Hippocampal formation (tissue), 2 donors: ENCODE measurements at regions not wholly inside any gene's neighbourhood (a gene's known extent, or its start where the extent isn't known, plus 50 kb on each side); places are given as distances from the start of the nearest gene placed in this dataset.

Source experiments
- DNase-seq, 2 donors: peaks; one replicate each; lab custom pipeline; 2025; lab: John Stamatoyannopoulos, UW

DNA sequence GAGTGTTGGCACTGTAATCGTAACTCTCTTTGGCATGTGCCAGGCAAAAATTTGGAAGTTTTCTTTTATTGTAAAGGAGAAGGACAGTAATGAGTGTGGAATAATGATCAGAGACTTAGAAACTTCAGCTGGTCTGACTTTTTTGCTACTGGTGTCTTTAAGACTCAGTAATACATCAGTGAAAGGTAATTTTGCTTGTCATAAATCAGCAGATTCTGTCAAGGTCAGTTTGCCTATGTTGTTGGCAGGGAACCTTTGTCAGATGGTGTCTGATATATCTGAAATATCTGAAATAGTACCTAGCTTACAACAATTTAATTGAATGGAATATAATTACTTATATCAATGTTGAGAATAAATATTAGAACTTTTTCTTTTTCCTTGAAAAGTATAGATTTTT is 516.9 kb downstream of the LRFN5 start:
- no peak for DNase-seq

DNA sequence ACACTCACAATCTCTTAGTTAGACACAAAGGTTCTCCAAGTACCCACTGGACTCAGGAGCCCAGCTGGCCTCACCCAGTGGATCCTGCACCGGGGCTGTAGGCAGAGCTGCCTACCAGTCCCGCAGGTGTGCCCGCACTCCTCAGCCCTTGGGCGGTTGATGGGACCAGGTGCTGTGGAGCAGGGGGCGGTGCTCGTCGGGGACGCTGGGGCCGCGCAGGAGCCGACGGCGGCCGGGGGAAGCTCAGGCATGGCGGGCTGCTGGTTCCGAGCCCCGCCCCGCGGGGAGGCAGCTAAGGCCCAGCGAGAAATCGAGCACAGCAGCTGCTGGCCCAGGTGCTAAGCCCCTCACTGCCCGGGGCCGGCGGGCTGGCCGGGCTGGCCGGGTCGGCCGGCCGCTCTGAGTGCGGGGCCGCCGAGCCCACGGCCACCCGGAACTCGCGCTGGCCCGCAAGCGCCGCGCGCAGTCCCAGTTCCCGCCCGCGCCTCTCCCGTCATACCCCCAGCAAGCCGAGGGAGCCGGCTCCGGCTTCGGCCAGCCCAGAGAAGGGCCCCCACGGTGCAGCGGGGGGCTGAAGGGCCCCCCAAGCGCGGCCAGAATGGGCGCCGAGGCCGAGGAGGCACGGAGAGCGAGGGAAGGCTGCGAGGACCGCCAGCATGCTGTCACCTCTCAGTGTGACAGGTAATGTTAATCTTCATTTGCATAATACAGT is 506.8 kb downstream of the LRFN5 start:
- no peak for DNase-seq

DNA sequence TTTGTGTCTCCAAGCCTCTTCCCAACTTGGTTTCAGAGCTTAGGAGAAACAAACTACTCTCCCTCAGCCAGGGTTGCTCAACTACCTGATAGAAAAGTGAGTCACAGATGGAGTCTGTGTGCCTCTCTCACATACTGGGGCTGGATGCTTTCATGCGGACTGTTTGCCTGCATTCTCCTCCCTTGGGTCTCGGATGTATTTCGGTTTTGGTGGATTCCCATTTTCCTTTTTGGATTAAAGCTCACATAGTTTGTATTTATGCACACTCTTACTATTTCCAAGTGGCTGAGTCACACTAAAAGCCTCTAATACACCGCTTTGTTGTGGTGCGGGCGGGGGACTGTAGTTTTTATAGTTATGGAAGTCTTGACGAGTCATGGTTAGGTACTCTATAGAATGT is 505.4 kb downstream of the LRFN5 start:
- DNase-seq: no peak

DNA sequence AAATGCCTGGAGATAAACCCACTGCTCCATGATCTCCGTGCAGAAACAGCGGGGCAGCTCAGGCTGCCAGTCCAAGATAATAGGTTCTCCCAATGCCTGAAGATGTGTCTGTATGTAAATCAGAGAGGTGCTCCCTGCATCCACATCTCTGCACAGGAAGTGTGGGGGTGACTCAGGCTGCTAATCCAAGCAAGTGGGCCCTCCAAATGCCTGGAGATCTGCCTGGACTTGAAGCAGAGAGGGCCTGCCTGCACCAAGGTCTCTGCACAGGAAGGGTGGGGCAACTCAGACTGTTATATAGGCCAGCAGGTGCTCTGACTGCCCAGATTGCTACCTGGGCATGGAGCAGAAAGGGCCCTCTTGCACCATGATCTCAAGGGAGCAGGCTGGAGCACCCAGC is 504.7 kb downstream of the LRFN5 start:
- no peak for DNase-seq

DNA sequence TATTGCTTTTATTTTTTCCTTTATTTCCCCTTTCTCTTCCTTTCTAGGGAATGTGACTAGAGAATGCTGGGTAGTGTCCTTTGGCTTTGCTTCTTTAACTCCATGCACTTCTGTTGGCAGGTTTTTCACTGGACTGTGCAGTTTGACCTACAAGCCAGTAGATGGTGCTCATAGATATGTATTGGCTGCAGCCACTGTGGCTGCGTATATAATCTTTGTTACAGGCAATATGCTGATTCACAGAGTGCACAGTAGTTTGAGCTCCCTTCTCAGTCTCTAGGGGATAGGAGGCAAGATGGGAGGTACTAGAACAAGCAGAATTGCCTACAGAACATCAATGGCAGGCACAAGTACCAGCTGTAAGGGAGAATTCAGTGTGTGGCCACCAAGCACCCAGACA is 503.5 kb downstream of the LRFN5 start:
- DNase-seq: no peak

DNA sequence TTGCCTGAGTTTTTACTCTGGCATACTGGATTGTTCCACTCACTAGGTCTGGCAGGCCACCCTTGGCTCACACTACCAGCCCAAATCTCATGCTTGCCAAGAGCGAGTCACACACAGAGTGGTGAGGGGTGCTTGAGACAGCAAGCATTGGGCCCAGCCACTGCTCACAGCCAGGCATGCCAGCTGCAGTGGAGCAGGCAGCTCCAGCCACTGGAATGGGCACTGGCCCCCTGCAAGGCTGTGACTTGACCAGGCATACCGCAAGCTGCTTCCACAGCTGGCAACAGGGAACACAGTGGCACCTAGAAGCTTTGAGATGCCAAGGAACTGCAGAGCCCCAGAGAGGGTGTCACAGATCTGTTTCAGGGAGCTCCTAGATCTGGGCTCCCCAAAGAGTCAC is 488.5 kb downstream of the LRFN5 start:
- DNase-seq: no peak

DNA sequence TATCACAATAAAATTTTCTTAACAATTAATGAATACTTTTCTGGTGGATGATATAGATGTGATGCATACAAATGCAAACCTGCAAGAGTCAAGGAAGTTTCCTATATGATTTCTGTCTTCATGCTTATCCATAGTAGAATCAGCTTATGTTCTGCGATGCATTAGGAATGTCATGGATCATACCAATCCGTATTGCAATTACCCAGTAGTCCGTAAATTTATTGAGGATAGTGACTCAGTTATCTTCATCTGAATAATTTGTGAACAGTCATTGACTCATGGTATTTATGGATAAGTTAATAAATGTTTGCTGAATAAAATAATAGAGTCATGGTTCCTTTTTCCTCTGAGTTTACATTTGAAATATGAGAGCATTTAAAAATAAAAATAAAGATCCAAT is 483.4 kb downstream of the LRFN5 start:
- no peak for DNase-seq

DNA sequence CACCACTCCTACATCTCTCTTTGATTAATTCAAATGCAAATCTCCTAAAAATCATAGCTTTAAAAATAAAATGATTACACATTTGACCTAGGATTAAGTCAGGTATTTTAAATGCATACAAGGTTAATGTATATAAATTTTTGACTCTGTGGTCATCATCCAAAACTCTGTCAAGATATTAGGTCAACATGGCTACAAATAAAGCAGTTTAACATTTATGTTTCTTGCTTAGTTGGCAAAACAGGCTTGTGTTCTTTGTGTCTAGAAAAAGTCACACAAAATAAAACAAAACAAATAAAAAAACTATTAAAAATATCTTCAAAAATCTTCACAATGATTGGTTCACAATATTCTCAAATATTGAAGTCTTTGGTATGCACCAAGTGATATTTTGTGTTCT is 473.2 kb downstream of the LRFN5 start:
- no peak for DNase-seq

DNA sequence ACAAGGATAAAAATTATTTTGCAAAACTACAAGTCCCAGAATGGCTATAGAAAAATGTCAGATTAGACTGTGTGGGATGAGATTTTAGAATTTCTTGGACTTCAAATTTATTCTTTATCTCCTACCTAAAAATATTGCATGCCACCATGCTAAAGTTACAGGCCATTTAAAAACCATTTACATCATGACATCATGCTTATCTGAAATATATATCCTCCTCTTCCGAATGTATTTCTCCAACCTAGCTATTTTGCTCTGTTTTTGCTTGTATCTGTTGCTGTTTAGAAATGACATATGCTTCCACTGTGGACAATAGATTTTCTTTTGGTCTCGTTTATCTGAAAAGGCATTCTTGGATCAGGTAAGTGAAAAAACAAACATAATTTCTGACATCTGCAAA is 471.7 kb downstream of the LRFN5 start:
- DNase-seq: no peak

DNA sequence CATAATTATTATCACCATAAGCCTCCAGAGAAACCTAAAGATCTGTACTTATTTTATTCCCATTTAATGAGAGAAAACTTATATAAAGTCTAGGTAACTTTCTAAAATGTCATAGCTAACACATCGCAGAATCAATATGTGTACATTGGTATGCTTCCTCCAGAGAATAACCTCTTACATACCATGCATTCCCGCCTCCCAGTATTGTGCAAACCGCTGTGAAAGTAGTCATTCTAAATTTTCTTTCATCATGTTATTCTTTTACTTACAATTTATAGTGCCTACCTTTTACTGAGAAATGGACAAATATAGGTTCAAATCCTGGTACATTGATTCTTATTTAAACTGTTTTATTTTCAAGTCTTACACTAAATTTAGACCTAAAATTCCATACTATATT is 463.4 kb downstream of the LRFN5 start:
- DNase-seq: no peak

DNA sequence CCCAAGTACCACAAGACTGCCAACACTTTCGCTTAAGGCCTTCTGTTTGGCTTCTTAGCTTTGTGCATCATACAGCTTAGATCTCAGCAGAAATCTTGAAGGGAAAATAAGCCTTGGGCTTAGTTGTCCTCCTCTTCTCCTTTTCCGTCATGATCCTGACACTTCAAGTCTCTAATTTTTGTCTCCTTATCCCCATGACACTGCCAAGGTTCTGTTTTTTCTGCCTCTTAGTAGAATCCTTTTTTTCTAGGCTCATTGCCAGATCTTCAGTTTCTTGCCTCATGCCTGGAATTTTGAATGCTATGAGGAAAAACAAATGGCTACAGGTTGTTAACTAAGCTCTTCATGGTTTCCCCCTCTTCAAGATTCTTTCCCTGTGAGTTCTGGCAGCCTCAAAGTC is 450.4 kb downstream of the LRFN5 start:
- DNase-seq: no peak

DNA sequence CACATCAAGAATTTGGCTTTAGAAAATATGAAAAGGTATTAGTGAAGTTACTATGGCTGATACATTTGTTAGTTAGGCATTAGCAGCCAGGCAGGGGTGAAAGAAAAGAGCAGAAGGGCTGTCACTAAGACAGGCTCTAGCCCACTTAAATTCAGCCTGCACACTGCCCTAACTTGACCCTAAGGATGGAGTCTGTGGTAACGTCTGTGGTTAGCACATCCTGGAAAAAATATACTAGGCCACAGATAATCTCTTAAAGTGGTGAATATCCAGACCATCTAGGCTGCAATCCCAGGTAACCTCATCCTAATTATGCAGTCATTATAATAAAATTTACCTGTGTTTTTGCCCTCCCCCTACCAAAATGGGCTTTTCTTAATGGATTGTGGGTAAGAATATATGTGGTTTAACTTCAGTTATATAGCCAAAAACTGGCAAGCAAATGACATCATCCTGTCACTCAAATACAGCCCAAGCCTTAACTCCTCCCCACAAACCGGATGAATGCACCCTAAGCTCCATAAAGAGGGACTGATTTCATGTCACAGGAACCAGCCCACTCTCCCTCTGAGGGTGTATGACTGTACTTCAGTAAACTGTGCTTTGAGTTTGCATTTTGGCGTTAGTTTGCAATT is 440.9 kb downstream of the LRFN5 start:
- no peak for DNase-seq

DNA sequence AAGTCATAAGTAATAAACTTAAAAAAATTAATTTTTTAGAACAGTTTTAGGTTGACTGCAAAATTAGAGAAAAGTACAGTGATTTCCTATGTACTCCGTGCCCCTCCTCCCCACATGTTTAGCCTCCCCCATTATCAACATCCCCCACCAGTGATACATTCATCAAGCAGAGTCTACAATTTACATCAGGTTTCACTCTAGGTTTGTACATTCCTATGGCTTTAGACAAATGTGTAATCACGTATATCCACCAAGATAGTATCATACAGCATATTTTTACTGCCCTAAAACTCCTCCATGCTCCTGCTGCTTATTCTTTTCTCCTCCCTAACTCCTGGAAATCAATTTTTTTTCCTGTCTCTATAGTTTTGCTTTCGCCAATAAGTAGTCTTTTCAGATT is 438.7 kb downstream of the LRFN5 start:
- DNase-seq: no peak

DNA sequence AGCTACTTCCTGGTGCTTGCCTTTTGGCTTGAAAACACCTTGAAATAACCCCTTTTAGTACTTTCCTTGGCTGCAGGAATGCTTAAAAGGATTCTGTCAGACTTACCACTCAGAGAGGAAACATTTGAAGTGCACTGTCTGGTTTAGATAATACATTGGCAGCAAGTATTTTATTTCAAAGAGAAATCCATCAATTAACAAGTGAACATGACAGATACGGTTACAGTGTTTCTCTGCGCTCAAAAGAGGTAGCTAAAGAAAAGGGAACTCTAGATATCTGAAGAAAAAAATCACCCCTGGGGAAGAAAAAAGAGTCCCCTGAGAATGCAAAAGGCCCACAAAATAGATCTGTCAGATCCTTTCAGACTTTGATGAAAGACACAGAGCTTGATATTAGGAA is 421.9 kb downstream of the LRFN5 start:
- no peak for DNase-seq

DNA sequence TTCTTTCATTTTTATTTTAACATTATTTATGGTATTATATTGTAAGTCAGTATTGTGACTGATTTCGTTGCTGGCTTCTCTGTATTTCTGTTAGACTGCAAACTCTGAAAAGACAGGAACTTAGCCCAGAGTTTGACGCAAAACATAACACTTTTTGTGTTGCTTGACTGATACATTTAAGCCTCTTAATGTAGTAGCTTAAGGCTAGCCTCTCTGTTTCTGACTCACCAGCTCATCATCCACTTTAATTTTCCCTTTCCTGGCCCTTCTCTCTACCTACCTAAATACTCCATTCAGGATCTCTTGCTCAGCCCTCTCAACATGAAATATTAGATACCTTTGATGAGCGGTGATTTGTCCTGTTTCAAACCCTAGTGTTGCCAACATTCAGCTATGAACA is 420.6 kb downstream of the LRFN5 start:
- no peak for DNase-seq

DNA sequence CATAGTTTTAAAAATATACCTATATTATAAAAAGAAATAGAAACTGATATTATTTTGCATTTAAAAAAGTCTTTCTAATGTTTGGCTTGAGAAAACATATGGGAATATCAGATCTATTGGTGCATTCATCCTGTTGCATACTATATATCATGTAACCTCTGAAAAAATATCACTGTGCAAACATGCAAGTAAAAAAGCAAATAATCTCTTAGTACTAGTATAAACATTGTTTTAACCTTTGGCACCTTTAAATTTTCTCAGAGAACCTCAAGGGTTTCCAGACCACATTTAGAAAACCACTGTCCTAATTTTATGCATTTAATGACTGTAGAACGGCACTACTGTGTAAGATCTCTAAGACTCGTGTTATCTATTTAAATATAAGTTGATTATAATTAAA is 416.8 kb downstream of the LRFN5 start:
- no peak for DNase-seq

DNA sequence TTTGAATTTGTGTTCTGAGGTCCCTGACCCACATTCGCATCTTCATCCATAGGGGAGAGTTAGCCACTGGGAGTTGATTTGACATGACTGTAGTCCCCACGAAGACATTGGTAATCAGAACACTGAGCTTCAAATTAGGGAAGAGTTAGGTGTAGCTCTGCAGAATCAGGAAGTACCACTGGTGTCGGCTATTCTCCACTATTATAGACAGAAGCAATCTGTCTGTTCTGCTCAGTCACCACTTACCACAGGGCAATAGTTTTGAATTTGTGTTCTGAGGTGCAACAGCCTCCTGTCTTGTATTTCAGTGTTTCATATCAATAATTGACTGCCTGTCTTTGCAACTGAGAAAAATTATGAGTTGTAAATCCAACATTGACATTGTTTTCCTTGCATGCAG is 407.6 kb downstream of the LRFN5 start:
- no peak for DNase-seq

DNA sequence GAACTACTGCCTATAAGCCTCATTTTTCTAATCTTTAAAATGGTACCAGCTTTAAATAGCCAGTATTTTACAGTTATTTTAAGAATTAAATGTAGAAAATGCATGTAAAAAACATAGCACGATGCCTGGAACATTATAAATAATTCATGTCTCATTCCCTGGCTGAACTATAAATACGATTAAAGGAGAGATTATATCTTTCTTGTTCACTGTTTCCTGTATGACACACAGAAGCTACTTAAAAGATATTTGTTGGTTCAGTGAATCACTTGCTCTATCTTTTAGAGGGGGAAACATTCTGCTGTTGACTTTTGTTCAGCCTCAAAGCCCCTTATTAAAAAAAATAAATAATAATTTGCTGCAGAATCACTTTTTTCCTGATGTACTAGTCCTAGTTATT is 406.9 kb downstream of the LRFN5 start:
- DNase-seq: no peak

DNA sequence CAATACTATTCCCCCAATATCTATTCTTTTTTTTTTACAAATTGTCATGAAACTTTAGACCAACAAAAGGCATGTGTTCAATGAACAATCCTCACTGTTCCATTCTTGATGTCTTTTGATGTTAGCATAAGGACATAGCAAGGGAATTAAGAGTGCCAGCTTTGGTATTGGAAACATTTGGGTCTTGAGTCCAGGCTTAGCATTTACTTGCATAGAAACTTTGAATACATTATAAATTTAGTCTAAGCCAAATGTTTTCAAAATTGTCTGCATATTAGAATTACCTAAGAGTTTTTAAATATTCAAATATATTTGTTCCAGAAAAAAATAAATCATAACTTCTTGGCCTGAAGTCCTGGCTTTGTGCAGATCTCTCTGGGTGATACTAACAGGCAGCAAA is 406.5 kb downstream of the LRFN5 start:
- DNase-seq: no peak

DNA sequence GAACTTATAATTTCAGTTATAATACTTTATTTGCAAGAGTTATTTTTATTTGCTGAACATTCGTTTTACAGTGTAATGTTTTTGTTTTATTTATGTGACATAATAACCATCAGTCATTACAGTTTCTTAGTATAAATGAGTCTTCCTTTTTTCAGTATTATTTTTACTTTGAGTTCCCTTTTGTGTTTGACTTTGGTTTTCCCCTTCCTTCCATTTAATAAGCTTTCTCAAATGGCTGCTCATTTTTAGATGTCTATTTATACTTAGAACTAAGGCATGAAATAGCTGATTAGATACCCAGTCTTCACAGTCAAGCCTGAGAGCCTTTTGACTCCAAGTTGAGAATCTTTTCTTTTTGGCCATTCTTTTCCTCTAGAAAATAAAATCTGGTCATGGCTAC is 404.5 kb downstream of the LRFN5 start:
- no peak for DNase-seq

DNA sequence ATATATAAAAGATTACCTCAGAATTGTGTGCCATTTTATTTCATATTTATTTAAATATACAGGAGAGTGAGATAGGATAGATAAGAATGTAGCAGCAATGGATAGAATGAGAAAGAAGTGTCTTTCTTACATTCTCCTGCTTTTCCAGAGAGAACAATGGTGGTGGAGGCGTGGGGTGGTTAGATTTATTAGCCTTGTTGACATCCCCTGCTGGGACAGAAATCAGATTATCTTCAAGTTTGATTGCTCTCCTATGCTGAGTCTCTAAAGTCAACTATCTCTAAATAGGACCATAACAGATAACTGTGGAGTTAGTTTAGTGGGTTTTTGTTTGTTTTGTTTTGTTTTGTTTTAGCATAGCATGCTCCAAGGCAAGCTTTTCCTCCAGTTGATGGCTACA is 397.6 kb downstream of the LRFN5 start:
- DNase-seq: no peak

DNA sequence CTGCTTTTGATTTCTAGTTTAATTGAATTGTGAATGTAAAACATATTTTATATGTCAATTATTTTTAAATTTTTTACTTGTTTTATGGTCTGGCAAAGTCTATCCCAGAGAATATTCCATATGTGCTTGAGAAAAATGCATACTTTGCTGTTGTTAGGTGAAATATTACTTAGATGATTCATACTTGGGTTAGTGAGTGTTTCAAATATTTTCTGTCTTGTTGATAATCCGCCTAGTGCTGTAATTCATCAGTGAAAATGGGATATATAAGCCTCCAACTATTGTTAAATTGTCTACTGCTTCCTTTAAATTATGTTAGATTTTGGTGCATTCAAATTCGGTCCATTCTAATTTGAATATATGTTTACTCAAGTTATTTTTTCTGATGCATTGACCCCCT is 395.5 kb downstream of the LRFN5 start:
- DNase-seq: no peak

DNA sequence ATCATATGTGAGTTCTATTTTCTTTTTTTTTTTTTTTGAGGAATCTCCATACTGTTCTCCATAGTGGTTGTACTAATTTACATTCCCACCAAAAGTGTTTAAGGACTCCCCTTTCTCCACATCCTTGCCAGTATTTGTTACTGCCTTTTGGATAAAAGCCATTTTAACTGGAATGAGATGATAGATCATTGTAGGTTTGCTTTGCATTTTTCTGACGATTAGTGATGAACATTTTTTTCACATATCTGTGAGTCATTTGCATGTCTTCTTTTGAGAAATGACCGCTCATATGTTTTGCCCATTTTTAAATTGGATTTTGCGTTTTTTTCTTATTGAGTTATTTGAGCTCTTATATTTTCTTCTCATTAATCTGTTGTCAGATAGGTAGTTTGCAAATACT is 394.8 kb downstream of the LRFN5 start:
- DNase-seq: no peak

DNA sequence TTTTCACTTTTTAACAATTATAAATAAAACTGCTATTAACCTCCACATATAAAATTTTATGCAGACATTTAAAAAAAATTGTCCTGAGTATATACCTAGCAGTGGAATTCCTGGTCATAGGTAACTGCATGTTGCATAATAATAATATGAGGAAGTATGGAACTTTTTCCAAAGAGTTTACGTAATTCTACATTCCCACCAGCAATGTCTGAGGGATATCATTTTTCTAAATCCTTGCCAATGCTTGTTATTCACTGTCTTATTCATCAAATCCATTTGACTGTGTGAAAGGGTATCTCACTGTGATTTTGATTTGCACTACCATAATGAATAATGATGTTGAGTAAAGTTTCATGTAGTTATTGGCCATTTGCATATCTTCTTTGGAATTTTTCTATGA is 393.8 kb downstream of the LRFN5 start:
- DNase-seq: no peak
